Sigmoid colon (tissue), 6 donors: ENCODE measurements at regions not wholly inside any gene's neighbourhood (a gene's known extent, or its start where the extent isn't known, plus 50 kb on each side); places are given as distances from the start of the nearest gene placed in this dataset.

ENCODE experiments used
- DNase-seq: peaks from one replicate; pipeline ENCODE4 v3.0.0-alpha.2; 2019
- H3K27ac ChIP-seq, 4 donors: fragments of 200-600 bp; sonication (generic); one replicate each; pipeline ENCODE4 v1.5.1; 2016 to 2019; ENCODE audit warnings: mild to moderate bottlenecking in 1 of 4
- H3K27me3 ChIP-seq, 3 donors: fragments of 200-600 bp; sonication (generic); one replicate each; pipeline ENCODE4 v1.5.1; 2019; ENCODE audit warnings: mild to moderate bottlenecking in 1 of 3
- H3K36me3 ChIP-seq, 4 donors: fragments of 200-600 bp; sonication (generic); one replicate each; pipeline ENCODE4 v1.5.1; 2016 to 2019
- H3K4me1 ChIP-seq, 4 donors: fragments of 200-600 bp; sonication (generic); one replicate each; pipeline ENCODE4 v1.5.1; 2017 to 2019
- H3K4me3 ChIP-seq, 4 donors: fragments of 200-600 bp; sonication (generic); one replicate each; pipeline ENCODE4 v1.5.1; 2017 to 2019; ENCODE audit warnings: mild to moderate bottlenecking in 2 of 4, moderate library complexity in 1 of 4
- H3K9me3 ChIP-seq, 4 donors: fragments of 200-600 bp in 3 of 4; sonication (generic) in 3 of 4; one replicate each; pipeline versions ENCODE4 v1.5.1 to v1.6.1; 2013 to 2019
- EP300 ChIP-seq, 4 donors: sonication (generic); formaldehyde crosslinking; IDR thresholded peaks; one replicate each; pipeline ENCODE4 v1.6.1; 2017; ENCODE audit warnings: antibody characterized with exemption in 4 of 4
- POLR2A ChIP-seq, 2 donors: fragments of 450-650 bp; IDR thresholded peaks; one replicate each; pipeline ENCODE4 v1.6.1; 2016; ENCODE audit warnings: antibody characterized with exemption in 2 of 2, mild to moderate bottlenecking in 2 of 2, moderate library complexity in 2 of 2
- POLR2AphosphoS5 ChIP-seq, 4 donors: sonication (generic); formaldehyde crosslinking; IDR thresholded peaks; one replicate each; pipeline ENCODE4 v1.6.1; 2017; ENCODE audit warnings: antibody characterized with exemption in 4 of 4
- WGBS, 2 donors: extraction: QIAGEN DNeasy Blood & Tissue Kit; methylation state at CpG; one replicate each; pipeline ENCODE4 v1.1.7; 2013; 5-methylcytosine and 5-hydroxymethylcytosine counted together
- intact Hi-C: fragments of 100-400 bp; cut with DNase I; formaldehyde crosslinking; loops from one replicate; pipeline ENCODE4 v1.15.1; 2023
- TF ChIP-seq, protein P1 (sequence below), 4 experiments: fragments of 450-650 bp in 3 of 4; fragments of 200-600 bp in 1 of 4; IDR thresholded peaks; one replicate each; pipeline ENCODE4 v1.5.1; 2016 to 2019; ENCODE audit warnings: antibody characterized with exemption in 4 of 4, mild to moderate bottlenecking in 3 of 4, moderate library complexity in 2 of 4
- donor health status: healthy with polysubstance abuse.
- donor health status: healthy.

GRCh38 chr11:90414221-90414620, 191.4 kb upstream of the CHORDC1 start:
- no peak overlapping the region for H3K4me3 ChIP-seq
- DNase-seq = no peak
- TF ChIP-seq POLR2A (IDR thresholded peaks at IDR 0.05) = no peak
- TF ChIP-seq, protein P1, sequence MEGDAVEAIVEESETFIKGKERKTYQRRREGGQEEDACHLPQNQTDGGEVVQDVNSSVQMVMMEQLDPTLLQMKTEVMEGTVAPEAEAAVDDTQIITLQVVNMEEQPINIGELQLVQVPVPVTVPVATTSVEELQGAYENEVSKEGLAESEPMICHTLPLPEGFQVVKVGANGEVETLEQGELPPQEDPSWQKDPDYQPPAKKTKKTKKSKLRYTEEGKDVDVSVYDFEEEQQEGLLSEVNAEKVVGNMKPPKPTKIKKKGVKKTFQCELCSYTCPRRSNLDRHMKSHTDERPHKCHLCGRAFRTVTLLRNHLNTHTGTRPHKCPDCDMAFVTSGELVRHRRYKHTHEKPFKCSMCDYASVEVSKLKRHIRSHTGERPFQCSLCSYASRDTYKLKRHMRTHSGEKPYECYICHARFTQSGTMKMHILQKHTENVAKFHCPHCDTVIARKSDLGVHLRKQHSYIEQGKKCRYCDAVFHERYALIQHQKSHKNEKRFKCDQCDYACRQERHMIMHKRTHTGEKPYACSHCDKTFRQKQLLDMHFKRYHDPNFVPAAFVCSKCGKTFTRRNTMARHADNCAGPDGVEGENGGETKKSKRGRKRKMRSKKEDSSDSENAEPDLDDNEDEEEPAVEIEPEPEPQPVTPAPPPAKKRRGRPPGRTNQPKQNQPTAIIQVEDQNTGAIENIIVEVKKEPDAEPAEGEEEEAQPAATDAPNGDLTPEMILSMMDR (IDR thresholded peaks at IDR 0.05) = no peak
- TF ChIP-seq POLR2AphosphoS5 (IDR thresholded peaks at IDR 0.05) = no peak
- no peak for TF ChIP-seq EP300 (IDR thresholded peaks at IDR 0.05)
- intact Hi-C loops = no loop called here
- H3K27ac ChIP-seq = no peak overlapping the region
- H3K27me3 ChIP-seq = no peaks in the 10 kb centered on the region
- 89% methylated on average over 2 of the region's 2 CpGs for WGBS, 2 donors
- H3K36me3 ChIP-seq = no peaks in the 10 kb centered on the region
- no peaks in the 10 kb centered on the region for H3K4me1 ChIP-seq
- no peaks in the 10 kb centered on the region for H3K9me3 ChIP-seq

DNA sequence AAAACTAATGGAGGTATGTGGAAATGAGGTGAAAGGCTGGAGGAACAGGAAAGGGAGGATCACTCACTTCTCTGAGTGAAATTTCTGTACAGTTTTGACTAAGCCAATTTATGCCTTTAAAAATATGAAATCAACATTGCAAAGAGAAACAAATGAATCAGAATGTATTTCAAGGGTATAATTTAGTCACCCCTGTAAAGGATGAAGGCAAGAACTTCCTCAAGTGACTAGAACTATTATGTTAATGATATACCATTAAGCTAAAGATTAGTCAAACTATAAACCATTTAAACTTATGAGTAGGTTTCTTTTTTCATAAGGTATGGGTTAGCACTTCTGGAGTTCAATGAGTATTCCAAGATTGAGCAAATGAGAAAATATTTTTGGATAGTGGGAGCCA, 184.5 kb upstream of the CHORDC1 start:
- Histone ChIP-seq H3K27me3 (no peaks in the 10 kb centered on the region), H3K27ac (no peak overlapping the region), H3K9me3 (no peaks in the 10 kb centered on the region), H3K36me3 (no peaks in the 10 kb centered on the region), H3K4me3 (no peak overlapping the region), H3K4me1 (no peaks in the 10 kb centered on the region)
- TF ChIP-seq EP300 (IDR thresholded peaks at IDR 0.05) (no peak), POLR2AphosphoS5 (IDR thresholded peaks at IDR 0.05) (no peak), POLR2A (IDR thresholded peaks at IDR 0.05) (no peak)
- no peak for DNase-seq
- intact Hi-C loops = no loop called here

GRCh38 chr11:90392692-90393091, 169.8 kb upstream of the CHORDC1 start:
- intact Hi-C loops = no loop called here
- 84 to 89% methylated on average over 1 of the region's 1 CpG for WGBS, 2 donors
- H3K27ac ChIP-seq = no peak overlapping the region

GRCh38 chr11:90391756-90392155, 168.9 kb upstream of the CHORDC1 start:
- intact Hi-C loops = no loop called here
- Histone ChIP-seq H3K27me3 (no peaks in the 10 kb centered on the region), H3K9me3 (no peaks in the 10 kb centered on the region), H3K36me3 (no peaks in the 10 kb centered on the region), H3K27ac (no peak overlapping the region), H3K4me3 (no peak overlapping the region), H3K4me1 (no peaks in the 10 kb centered on the region)
- DNase-seq = no peak
- TF ChIP-seq POLR2AphosphoS5 (IDR thresholded peaks at IDR 0.05) (no peak), POLR2A (IDR thresholded peaks at IDR 0.05) (no peak), EP300 (IDR thresholded peaks at IDR 0.05) (no peak)
- TF ChIP-seq, protein P1 (IDR thresholded peaks at IDR 0.05) = no peak
- WGBS, 2 donors = 61 to 82% methylated on average over 7 of the region's 7 CpGs

More at GRCh38 chr11:90392692-90393091, 169.8 kb upstream of the CHORDC1 start:
- no peaks in the 10 kb centered on the region for H3K27me3 ChIP-seq
- TF ChIP-seq POLR2AphosphoS5 (IDR thresholded peaks at IDR 0.05) = no peak
- TF ChIP-seq, protein P1 (IDR thresholded peaks at IDR 0.05) = no peak
- H3K4me3 ChIP-seq = no peak overlapping the region
- no peaks in the 10 kb centered on the region for H3K36me3 ChIP-seq
- no peaks in the 10 kb centered on the region for H3K4me1 ChIP-seq
- H3K9me3 ChIP-seq = no peaks in the 10 kb centered on the region
- no peak for DNase-seq

- Histone ChIP-seq H3K4me1 (no peaks in the 10 kb centered on the region), H3K27ac (no peak overlapping the region), H3K9me3 (no peaks in the 10 kb centered on the region), H3K36me3 (no peaks in the 10 kb centered on the region), H3K4me3 (no peak overlapping the region), H3K27me3 (no peaks in the 10 kb centered on the region)
- no peak for DNase-seq
- intact Hi-C loops = no loop called here
- no peak for TF ChIP-seq POLR2A (IDR thresholded peaks at IDR 0.05)
- TF ChIP-seq EP300 (IDR thresholded peaks at IDR 0.05) = no peak
- TF ChIP-seq, protein P1 (IDR thresholded peaks at IDR 0.05) = no peak
- WGBS, 2 donors = 75 to 89% methylated on average over 5 of the region's 5 CpGs
These were observed 157.4 kb upstream of the CHORDC1 start for GRCh38 chr11:90380206-90380605.
